Activated CD8-positive, alpha-beta memory T cell treated with anti-CD3 and anti-CD28 coated beads, Interleukin-2, amount 50 U/mL, for 24 hours (primary cell): ENCODE measurements at regions not wholly inside any gene's neighbourhood (a gene's known extent, or its start where the extent isn't known, plus 50 kb on each side); places are given as distances from the start of the nearest gene placed in this dataset.

ENCODE experiments used
- DNase-seq: peaks from one replicate; pipeline ENCODE4 v3.0.0-alpha.2; 2020; ENCODE audit errors: extremely low read depth

DNA sequence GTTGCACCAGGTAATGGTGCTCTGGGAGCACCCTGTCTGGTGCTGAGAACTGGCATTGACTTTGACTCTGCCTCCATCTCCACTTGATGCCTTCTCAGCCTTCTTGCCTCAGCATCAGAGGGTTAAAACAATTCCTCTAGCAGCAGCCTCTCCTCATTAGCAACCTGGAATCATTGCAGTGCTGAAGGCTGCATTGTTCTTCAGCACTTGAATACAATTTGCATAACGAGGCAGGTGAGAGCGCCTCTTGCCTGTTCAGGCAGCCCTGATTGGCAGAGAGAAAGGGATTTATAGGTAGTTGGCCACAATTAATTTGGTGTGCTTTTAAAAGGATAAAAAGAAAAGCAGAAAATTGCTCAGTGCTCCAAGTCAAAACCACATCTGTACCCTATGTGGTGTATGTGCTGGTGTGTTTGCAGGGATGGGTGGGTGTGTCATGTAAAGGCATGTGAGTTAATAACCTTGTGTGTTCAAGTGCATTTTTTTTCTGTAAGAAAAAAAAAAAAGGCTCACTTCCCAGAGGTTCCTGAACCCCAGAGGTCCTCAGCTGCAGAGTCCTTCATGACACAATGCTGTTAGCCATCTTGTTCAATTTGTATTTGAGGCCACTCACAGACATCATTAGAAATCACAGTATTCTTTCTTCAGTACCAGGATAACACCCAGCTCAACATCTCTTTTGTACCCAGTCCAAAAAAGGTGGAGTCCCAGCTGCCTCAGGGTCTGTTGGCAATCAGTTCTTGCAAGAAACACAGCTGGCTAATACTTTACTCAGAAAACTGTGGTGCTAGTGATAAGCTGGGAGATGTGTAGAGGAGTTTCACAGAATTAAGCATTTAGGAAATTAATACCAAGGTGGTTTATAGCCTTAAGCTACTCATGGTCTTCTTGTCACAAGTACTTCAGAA, 385.6 kb downstream of the GRIN2B start:
- no peak for DNase-seq

DNA sequence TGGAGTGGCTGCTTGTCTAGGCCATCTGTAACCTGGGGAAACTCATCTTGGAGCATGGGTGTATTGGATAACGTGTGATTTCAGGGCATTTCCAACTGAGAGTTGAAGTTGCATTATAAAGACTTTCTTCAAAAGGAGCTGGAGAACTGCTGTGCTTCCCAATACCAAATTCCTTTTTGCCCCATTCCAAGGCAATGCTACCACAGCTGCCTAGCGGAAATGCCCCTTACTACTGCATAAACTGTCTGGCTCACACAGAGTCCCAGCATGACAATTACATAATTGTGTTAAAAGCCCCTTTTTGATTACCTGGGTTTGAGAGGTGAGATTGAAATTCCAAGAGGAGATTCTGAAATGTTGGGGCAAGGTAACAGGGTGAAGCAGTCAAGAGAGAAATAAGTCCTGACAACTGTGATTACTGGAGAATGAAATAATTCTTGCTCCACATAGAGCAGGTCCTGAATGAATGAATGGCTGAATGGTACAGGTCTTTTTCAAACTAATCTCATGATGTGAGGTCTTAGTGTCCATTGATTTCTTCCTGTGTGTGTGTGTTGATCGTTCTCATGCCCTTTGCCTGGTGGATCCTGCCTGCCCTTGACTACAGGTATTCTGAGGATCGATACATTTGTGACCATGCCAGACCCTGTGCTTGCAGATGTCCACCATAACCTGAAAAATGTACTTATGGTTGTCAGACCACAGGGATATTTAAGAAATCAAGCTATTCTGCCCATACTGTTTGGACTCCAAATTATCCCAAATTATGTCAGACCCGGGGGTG, 386.5 kb downstream of the GRIN2B start:
- no peak for DNase-seq

DNA sequence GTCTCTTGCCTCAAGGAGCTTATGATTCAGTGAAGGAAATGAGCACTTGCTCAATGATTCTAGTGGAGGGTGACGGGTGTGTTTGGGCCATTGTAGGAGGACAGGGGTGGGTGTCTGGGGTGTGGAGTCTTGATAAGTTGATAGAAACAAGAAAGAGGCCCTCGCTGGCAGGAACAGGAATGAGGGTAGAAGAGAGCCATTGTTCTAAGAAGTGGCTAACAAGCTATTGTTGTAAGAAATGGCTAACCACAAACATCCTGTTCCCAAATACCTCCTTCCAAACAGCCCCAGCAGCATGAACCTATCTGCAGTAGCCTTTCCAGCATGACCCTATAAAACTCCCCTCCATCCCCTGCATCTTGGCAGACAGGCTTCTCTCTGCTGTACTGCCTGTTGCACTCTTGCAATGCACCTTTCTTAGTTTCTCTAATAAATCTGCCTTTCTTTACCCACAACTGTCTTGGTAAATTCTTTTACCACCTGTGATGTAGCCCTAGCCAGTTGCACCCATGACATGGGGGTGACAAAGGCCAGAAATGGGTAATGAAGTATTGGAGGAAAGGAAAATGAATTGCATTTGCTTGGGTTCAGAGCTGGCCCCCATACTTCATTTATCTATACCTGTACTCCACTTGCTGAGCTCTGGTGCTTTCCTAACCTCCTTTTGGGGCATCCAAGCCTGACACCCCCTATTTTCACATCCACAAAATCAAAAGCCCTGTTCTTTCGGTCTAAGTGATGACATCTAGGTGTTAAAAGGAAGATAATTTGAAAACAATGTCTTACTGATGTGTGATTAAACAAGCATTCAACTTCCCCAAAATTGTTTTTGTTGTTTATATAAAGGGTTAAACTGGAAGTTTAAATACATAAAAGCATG, 389.1 kb downstream of the GRIN2B start:
- no peak for DNase-seq

DNA sequence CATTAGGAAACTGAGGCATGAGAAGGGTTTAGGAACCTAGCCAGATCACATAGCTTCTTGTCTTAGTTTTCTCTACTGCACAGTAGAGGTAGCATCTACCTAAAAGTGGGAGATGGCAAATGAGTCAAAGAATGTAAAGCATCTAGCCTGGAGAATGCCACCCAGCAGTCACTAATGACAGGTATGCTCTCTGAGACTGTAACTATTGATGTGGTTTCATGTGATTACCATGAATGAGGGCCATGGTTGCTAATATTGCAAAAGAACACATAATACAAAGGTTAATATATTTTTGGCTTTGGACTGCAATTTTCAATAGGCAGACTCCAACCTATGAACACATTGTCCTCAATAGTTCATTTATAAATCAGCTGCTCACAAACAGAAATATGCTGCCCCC, 389.9 kb downstream of the GRIN2B start:
- DNase-seq: no peak

DNA sequence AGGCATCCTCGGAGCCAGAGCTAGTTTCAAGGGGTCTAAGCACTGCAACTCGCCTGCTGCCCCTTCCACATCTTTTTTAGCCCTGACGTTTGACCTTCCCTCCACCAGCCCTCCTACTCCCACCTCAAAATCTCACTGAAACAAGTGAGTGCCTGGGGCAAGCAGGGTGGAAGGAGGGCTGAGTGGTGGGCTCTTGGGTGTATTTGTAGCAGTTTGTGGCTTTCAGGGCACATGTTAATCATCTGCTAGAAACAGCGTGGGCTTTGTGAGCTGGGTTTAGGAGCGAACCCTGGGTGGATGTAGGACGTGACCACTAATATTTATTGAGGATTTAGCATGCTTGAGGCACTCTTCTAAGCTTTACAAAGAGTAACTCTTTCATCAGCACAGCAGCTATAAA, 390.3 kb downstream of the GRIN2B start:
- no peak for DNase-seq

DNA sequence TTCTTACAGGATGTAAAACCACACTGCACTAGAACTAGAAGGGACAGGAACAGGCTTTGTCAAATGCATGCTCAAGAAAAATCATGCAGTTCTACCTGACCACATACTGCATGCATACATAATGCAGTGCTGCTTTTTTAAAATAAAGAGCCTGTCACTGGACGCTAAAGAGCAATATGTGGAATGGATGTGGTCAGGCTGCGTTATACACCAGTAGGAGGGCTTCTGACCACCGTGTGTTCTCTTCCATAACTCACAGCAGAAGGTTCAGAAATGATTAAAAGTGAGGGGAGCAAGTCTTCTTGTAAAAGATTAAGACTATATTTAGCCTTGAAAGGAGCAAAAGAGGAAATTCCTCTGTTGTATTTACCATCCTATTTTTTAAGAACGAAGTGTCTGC, 392.0 kb downstream of the EMP1 start:
- DNase-seq: no peak

DNA sequence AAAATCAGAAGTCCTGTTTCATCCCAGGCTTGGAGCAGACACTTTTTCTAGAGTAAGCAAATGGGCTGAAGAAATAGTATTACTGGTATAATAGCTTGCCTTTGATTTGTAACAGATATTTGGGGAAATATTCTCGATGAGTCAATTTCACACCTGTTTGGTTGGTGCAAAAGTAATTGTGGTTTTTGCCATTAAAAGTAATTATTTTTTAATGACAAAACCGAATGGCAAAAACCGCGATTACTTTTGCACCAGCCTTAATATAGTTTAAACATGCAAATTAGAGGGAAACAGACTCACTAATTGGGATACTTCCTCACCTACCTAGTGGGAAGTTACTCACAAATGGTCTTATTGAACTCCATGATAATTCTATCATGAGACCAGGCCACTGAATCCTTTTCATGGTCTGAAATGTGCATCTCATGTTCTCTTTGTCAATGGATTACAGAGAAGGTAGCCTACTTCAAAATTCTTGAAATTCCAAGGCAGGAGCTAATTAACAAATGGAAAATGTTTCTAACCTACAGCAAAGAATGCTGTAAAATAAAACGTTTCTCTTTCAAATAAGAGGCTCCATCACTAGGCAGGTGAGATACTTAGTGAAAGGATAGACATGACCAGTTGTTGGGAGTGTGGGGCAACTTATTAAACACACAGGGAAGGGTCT, 391.3 kb downstream of the EMP1 start:
- no peak for DNase-seq

DNA sequence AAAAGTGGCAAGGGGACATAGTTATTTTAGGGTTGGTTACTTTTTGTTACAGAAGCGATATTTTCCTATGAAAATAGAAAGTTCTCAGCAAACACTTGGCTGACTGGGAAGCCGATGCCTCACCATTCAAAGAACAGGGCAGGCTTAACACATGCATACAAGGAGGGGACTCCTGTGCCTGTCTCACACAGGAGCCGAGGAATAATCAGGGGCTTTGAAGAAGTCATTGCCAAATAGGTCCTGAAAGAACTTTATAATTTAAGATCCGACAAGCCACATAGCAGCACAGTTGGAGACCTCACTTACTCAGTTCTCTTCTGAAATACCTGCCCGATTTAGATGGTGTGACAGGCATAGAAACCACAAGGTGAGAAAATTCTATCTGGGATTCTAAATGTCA, 389.8 kb downstream of the EMP1 start:
- DNase-seq: no peak

DNA sequence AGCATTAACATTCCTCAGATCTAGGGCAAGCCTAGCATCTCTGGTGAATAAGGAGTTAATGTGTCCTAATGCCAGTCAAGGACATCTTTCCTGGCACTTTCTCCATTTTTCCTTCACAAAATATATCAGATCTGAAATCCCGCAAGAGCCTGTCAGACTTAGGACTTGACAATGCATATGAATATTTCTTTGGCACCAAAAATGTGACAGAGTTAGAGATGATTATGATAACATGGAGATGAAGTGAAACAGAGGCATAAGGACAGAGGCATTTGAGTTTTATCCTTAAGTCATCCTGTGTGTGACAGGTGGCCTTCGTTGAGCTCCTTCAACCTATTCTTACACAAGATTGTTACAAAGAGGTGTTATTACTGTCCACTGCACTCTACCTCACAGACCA, 388.0 kb downstream of the EMP1 start:
- DNase-seq: no peak

DNA sequence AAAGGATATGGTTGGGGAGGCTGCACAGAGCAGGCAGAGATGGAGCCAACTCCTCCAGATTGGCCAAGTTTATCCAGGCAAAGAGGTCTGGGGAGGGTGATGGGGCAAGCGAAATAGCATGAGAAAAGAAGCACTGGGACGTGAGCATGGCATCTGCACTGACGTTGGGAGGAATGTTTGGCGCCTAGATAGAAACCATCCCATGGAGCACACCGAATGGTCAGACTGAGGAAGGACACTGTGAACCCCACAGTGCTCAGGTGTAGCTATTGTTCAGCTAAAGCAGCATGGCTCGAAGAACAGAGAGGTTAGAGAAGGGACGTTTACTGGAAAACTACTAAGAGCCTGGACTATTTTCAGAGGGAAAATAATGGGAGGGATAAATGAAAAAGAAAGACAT, 387.1 kb downstream of the EMP1 start:
- DNase-seq: no peak

DNA sequence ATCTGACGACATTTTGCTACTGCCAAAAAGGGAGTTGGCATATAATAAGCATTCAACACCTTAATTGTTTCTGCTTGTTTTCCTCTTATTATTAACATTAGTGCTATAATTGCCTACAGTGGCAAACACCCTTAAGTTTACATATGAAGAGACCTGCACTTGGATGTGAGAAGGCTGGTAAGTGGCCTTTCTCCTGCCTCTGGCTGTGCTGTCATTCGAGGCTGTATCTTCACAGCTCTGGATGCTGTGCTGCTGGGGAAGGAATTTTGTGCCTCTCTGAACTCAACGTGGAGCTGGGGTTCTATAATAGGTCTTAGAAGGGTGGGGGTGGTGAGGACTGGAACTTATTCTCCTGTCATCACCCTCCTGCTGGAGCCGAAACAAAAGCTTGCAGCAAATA, 385.9 kb downstream of the EMP1 start:
- no peak for DNase-seq

DNA sequence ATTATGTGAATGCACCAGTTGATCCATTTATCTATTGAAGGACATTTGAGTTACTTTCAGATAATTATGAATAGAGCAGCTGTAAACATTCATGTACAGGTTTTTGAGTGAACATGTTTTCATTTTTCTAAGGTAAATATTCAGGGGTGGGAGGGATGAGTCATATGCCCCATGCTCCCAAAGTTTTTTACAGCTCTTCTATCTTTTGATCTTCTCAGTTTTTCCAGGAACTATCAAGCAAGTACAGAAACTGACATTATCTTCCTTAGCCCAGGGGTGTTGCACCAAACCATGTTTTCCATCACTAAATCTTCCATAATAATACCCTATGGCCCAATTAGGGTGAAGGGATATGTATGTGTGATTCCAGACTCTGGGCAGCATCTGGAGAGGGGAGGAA, 384.5 kb downstream of the EMP1 start:
- DNase-seq: no peak

DNA sequence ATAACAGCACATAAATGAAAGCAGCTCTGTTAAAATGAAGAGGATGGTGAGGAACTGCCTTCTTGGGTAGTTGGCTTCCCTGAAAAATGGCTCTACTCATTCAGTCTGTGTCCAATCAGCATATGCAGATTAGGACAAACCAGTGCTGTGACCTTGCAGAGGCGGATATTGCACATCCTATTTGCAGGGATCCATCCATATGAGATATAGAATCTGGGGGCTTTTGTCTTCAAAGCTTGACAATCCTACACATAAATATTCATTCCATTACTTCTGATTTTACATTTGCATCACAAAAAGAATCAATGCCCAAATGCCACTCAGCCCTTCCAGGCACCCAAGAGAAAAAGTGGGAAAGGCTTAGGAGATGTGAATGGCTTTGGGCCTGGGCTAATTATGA, 383.7 kb downstream of the EMP1 start:
- no peak for DNase-seq

DNA sequence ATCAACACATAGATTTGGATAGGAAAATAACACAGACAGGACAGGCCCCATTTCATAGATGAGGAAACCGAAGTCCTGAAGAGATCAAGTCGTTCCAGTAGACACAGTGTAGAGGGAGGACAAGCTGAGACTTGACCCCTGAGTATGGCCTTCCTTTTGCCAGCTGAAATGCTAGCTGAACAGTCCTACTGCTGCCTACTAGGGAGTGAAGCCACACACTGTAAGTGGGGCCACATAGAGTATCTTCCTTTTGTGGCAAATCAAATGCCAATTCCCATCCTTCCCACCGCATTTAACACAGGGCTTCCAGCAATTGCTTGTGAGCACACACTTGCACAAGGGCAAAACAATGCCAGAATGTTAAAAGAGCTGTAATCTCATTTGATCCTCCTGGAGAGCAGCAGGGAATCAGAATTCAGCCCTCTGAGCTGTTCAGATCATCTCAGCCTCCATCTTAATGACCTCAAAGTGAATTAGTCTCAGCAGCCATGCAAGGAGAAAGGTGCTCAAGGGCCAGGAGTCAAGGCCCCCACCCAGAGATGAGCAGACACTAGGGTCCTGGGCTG, 380.5 kb downstream of the EMP1 start:
- DNase-seq: no peak

DNA sequence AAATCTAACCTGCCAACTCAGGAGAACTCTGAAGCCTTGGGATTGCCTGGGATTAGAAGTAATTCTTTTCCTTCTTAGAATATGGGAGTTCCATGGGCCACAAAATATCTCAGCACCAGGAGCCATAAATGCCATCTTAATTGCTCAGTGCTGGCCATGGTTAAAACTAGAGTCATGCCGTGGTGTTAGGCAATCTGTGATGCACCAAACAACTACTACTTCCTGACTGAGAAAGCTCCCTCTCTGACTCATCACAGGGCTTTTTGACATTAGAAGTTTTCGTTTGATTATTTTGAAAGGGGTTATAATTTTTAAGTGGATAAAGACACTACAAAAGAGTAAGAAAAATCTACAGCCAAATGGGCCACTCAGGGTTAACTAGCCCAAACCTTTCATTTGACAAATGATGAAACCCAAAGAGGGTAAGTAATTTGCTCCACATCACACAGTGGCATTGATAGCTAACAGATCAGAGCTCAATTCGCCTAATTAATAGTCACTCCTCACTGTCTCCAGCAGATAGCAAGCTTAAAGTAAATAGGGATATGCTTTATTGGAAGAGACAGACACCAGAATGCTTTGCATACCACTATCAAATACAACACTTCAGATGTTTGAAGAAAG, 377.3 kb downstream of the EMP1 start:
- no peak for DNase-seq

DNA sequence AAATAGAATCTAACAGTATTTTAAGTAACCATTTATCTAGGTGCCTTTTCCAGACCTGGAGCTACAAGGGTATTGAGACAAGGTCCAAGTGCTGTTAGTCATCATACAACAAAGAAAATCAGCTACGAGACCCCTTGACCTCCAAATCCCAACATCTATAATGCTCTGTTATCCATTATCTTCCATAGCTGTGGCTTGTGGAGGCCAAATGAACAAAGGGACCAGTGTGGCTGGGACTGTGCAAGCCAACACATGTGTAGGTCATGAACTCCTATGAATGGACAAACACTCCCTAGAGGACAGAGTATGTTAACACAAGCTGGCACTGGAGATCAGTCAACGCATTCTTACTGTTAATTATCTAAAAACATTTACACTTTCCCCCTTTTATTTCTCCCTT, 374.5 kb downstream of the EMP1 start:
- DNase-seq: no peak

DNA sequence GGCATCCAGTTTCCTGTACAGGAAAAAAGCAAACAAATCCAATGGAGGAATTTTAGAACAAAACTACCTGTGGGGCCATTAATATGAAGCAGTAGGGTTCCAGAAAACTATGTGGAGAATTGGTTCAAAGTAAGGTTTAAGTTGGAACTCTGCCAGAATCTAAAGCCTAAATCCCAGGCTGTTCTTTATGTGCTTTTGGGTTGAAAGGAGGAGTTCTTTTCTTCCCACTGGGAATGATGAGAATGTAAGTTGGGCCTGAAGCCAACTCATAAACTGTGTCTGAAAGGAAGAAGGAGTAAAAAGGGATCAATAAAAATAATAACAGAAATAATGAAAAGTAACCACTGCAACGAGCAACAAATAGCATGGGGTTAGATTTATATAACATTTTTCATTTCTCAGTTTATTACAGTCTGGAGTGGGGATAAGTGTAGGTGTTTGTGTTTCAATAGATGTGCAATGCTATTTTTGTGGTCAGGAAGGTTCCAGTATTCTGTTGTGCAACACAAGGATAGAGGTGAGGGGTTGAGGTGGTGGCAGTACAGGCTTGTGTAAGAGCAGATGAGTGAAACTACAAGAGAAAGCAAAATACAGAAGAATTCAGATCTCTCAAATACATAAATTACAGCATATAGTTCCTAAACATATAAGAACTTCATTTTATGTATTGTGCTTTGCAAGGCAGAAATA, 373.6 kb downstream of the EMP1 start:
- no peak for DNase-seq

DNA sequence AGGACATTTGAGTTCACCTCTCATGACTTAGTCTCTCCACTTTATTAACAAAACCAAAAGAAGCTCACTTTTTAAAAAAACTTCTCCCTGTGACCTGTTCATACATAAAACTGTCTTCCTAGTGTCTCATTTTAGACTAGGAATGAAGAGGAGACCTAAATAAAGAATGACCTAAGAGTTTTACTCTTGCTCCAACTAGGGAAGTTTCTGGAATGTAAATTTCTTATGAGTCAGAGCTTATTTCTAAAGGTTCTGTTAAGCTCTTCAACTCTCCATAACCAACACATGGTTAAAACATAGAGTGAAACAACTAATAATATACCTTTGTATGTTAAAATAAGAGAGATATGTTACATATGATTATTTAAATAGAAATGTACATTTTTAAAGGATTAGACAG, 369.8 kb downstream of the EMP1 start:
- DNase-seq: no peak

DNA sequence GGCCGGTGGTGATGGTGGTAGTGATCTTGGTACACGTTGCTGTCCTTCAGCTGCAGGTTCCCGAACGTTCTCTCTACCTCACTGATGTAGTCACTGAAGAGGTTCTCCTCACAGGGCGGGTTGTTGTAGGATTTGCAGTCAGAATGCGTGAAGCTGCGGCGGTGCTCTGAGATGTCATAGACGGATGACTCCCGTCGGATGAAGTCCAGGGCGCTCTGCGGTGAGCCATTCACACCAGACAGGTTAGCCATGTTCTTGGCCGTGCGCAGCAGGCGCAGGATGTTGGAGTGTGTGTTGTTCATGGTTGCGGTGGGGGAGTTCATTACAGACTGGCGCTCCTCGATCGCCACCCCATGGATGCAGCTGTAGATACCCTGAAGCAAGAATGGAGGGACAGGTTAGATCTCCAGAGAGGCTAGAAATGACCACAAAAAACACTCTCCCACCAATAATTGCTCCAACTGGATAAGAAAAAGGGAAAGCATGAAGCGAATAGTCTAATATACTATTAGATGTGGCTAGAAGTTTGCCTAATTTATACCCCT, 367.8 kb downstream of the EMP1 start:
- no peak for DNase-seq

DNA sequence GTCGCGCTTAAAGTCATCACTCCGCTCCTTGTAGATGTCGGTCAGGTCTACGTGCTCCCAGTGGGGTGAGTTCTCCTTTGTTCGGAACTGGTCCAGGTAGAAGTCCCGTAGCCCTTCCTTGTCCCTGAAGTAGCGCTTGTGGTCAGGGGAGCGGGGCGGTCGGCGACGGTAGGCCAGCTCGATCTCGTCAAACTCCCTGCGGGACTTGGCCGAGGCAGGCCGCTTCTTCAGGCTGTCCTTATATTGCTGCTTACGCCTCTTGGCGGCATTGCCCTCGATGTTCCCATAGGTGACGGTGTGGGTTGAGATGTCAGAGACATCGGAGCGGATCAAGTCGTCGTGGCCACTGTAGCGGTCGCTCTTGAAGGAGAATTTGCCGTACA, 367.2 kb downstream of the EMP1 start:
- no peak for DNase-seq
